Panc1 (cell line): ENCODE measurements at regions not wholly inside any gene's neighbourhood (a gene's known extent, or its start where the extent isn't known, plus 50 kb on each side); places are given as distances from the start of the nearest gene placed in this dataset.

ENCODE experiments used
- ATAC-seq: fragments of 200-7000 bp; cut with Tn5 transposase; 2 replicates; pipeline ENCODE4 v1.9.1; 2020; ENCODE audit warnings: mild to moderate bottlenecking, moderate library complexity
- BruUV-seq: library from RNA; stranded (reverse); fragments of 400-500 nt; replicated peaks from 2 replicates; lab custom pipeline; 2021; lab: Mats Ljungman, UMichigan
- CTCF ChIA-PET: fragments of 300-600 bp; sonication (Branson Sonifier 250); formaldehyde crosslinking; loops from one replicate; lab custom pipeline; 2022; ENCODE audit warnings: antibody characterized with exemption; lab: Charles Lee
- POLR2A ChIA-PET: fragments of 300-600 bp; sonication (Branson Sonifier 250); formaldehyde crosslinking; loops from one replicate; lab custom pipeline; 2022; ENCODE audit warnings: antibody characterized with exemption; lab: Charles Lee
- DNase-seq: peaks from one replicate; pipeline ENCODE4 v3.0.0-alpha.2; 2010; ENCODE audit warnings: low read depth, low spot score
- H3K27ac ChIP-seq: 2 replicates; pipeline ENCODE4 v1.5.1; 2011; ENCODE audit warnings: mild to moderate bottlenecking, low read length, inconsistent platforms
- H3K27me3 ChIP-seq: fragments of 200-500 bp; sonication (Bioruptor generic); 2 replicates; pipeline ENCODE4 v1.6.0; 2014; ENCODE audit warnings: low read length, inconsistent platforms; ENCODE audit not compliant: control insufficient read depth, insufficient read depth
- H3K36me3 ChIP-seq: fragments of 200-500 bp; sonication (Bioruptor generic); 2 replicates; pipeline ENCODE4 v1.5.1; 2014; ENCODE audit warnings: inconsistent platforms, mild to moderate bottlenecking, low read length, moderate library complexity; ENCODE audit not compliant: control insufficient read depth, insufficient read depth
- H3K4me1 ChIP-seq: 2 replicates; pipeline ENCODE4 v1.5.1; 2011; ENCODE audit warnings: inconsistent platforms, mild to moderate bottlenecking, low read length, moderate library complexity; ENCODE audit not compliant: control insufficient read depth, insufficient read depth
- H3K4me3 ChIP-seq, 2 experiments: 2 replicates each; pipeline ENCODE4 v1.5.1; 2011 to 2012; ENCODE audit warnings: low read depth in 2 of 2, low read length in 2 of 2, mild to moderate bottlenecking in 2 of 2, inconsistent platforms in 1 of 2, moderate library complexity in 1 of 2
- H3K9me3 ChIP-seq: fragments of 200-500 bp; sonication (Bioruptor generic); 2 replicates; pipeline ENCODE4 v1.5.1; 2014; ENCODE audit warnings: low read depth, mild to moderate bottlenecking, inconsistent platforms, low read length, moderate library complexity; ENCODE audit not compliant: control insufficient read depth, insufficient read depth
- POLR2AphosphoS5 ChIP-seq: IDR thresholded peaks from 2 replicates; pipeline ENCODE4 v1.6.1; 2012; ENCODE audit warnings: mild to moderate bottlenecking, low read depth, low read length, moderate library complexity
- SIN3A ChIP-seq: IDR thresholded peaks from 2 replicates; pipeline ENCODE4 v1.6.1; 2012; ENCODE audit warnings: low read depth, mild to moderate bottlenecking, low read length, moderate library complexity, borderline replicate concordance; ENCODE audit not compliant: insufficient read depth
- TCF7L2 ChIP-seq: IDR thresholded peaks from 2 replicates; pipeline ENCODE4 v1.6.1; 2011; ENCODE audit warnings: mild to moderate bottlenecking, low read depth, low read length, inconsistent platforms
- in situ Hi-C: cut with HindIII; loops from 2 replicates; pipeline ENCODE4 v1.10.0; 2016; ENCODE audit warnings: low sequenced_read_pairs, low pct_unique_long_range_greater_than_20kb
- intact Hi-C: fragments of 100-400 bp; cut with micrococcal nuclease; formaldehyde crosslinking; loops from one replicate; pipeline ENCODE4 v1.10.0; 2022; ENCODE audit not compliant: unreplicated experiment
- TF ChIP-seq, protein P1 (sequence below), 2 experiments: IDR thresholded peaks; 2 replicates each; pipeline ENCODE4 v1.6.1; 2011 to 2012; ENCODE audit warnings: low read depth in 2 of 2, control low read depth in 1 of 2, low read length in 1 of 2, mild to moderate bottlenecking in 1 of 2, moderate library complexity in 1 of 2; ENCODE audit not compliant: insufficient read depth in 1 of 2
- TF ChIP-seq, protein P2 (sequence below): fragments of 450-650 bp; IDR thresholded peaks from 2 replicates; pipeline ENCODE4 v1.5.1; 2017; ENCODE audit warnings: mild to moderate bottlenecking

DNA sequence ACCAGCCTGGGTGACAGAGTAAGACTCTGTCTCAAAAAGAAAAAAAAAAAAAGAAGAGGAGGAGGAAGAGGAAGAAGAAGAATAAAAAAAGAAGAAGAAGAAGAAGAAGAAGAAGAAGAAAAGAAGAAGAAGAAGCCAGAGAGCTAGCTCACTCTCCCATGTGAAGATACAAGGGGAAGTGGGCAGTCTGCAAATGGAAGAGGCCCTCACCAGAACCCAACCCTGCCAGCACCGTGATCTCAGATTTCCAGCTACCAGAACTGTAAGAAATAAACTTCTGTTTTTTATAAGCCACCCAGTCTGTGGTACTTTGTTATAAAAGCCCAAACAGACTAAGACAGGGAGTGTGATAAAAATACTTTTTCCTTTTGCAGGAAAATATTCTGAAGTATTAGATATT is 130.7 kb downstream of the ETNK1 start:
- H3K4me3 ChIP-seq = no peak overlapping the region
- DNase-seq = no peak
- POLR2A ChIA-PET = interaction anchor here (0.7 kb wide), 1 partner anchor 681 kb away, joined by 4 read pairs; no protein-coding TSS in a partner anchor
- CTCF ChIA-PET = no interaction called here
- in situ Hi-C loops (no loop called here), intact Hi-C loops (no loop called here)
- no peaks in the 10 kb centered on the region for H3K27me3 ChIP-seq
- BruUV-seq = no TSS peak
- H3K27ac ChIP-seq = no peak overlapping the region
- no peak for ATAC-seq
- no peaks in the 10 kb centered on the region for H3K4me1 ChIP-seq
- TF ChIP-seq TCF7L2 (no peak), POLR2AphosphoS5 (no peak), SIN3A (no peak)
- TF ChIP-seq, protein P1, sequence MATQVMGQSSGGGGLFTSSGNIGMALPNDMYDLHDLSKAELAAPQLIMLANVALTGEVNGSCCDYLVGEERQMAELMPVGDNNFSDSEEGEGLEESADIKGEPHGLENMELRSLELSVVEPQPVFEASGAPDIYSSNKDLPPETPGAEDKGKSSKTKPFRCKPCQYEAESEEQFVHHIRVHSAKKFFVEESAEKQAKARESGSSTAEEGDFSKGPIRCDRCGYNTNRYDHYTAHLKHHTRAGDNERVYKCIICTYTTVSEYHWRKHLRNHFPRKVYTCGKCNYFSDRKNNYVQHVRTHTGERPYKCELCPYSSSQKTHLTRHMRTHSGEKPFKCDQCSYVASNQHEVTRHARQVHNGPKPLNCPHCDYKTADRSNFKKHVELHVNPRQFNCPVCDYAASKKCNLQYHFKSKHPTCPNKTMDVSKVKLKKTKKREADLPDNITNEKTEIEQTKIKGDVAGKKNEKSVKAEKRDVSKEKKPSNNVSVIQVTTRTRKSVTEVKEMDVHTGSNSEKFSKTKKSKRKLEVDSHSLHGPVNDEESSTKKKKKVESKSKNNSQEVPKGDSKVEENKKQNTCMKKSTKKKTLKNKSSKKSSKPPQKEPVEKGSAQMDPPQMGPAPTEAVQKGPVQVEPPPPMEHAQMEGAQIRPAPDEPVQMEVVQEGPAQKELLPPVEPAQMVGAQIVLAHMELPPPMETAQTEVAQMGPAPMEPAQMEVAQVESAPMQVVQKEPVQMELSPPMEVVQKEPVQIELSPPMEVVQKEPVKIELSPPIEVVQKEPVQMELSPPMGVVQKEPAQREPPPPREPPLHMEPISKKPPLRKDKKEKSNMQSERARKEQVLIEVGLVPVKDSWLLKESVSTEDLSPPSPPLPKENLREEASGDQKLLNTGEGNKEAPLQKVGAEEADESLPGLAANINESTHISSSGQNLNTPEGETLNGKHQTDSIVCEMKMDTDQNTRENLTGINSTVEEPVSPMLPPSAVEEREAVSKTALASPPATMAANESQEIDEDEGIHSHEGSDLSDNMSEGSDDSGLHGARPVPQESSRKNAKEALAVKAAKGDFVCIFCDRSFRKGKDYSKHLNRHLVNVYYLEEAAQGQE (IDR thresholded peaks at IDR 0.05; ENCODE audit: insufficient read depth in 1 of 2, low read depth in 2 of 2, low read length in 1 of 2) = no peak
- TF ChIP-seq, protein P2, sequence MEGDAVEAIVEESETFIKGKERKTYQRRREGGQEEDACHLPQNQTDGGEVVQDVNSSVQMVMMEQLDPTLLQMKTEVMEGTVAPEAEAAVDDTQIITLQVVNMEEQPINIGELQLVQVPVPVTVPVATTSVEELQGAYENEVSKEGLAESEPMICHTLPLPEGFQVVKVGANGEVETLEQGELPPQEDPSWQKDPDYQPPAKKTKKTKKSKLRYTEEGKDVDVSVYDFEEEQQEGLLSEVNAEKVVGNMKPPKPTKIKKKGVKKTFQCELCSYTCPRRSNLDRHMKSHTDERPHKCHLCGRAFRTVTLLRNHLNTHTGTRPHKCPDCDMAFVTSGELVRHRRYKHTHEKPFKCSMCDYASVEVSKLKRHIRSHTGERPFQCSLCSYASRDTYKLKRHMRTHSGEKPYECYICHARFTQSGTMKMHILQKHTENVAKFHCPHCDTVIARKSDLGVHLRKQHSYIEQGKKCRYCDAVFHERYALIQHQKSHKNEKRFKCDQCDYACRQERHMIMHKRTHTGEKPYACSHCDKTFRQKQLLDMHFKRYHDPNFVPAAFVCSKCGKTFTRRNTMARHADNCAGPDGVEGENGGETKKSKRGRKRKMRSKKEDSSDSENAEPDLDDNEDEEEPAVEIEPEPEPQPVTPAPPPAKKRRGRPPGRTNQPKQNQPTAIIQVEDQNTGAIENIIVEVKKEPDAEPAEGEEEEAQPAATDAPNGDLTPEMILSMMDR = no peak
- no peaks in the 10 kb centered on the region for H3K36me3 ChIP-seq
- H3K9me3 ChIP-seq = no peaks in the 10 kb centered on the region

DNA sequence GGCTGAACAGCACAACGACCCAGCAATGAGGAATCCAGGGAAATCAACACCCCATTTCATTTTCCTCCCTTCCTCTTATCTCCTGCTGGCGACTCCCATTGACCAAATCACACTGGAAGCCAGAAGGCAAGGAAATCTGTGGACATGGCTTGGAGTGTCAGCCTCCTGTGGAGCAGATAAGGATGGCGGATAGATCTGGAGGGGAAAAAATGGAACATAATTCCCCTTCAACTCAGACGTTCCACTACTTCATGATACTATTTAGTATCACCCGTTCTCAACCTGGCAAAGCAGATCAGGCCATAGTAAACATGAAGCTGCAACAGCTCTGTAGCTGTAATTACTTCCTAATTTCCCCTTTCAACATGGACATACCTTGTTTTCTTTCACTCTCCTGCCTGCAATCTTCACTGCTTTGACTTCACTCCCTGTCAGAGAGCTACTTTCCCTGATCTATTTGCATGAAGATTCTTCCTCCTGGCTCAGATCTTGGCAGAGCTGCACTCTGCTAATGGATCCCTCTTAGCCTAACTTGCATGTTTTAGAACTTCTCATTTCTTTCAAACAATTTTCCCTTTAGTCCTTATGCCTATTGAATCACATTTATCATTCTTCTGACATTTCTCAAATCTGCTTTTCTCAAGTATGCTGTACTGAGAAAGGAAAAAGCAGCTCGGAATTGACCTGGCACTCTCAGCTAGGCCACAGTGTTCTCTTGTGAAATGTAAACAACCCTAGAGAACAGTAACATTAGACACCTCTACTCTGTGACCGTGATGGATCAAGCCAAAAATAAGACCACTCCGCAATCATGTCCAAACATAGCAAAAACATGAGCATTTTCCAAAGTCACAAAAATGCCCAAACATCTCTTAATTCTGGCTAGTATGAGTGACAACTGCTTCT is 135.1 kb downstream of the ETNK1 start:
- TF ChIP-seq, protein P1 (IDR thresholded peaks at IDR 0.05; ENCODE audit: insufficient read depth in 1 of 2, low read depth in 2 of 2, low read length in 1 of 2) = no peak
- TF ChIP-seq, protein P2 = no peak
- TF ChIP-seq TCF7L2 (no peak), POLR2AphosphoS5 (no peak), SIN3A (no peak)
- in situ Hi-C loops = no loop called here
- POLR2A ChIA-PET = no interaction called here
- DNase-seq (no peak), ATAC-seq (no peak)
- Histone ChIP-seq H3K27me3 (no peaks in the 10 kb centered on the region), H3K36me3 (no peaks in the 10 kb centered on the region), H3K4me1 (no peaks in the 10 kb centered on the region), H3K4me3 (no peak overlapping the region), H3K27ac (no peak overlapping the region), H3K9me3 (no peaks in the 10 kb centered on the region)
- intact Hi-C loops = no loop called here
- CTCF ChIA-PET = no interaction called here
- no TSS peak for BruUV-seq
